HFFc6 (cell line): ENCODE measurements at regions not wholly inside any gene's neighbourhood (a gene's known extent, or its start where the extent isn't known, plus 50 kb on each side); places are given as distances from the start of the nearest gene placed in this dataset.
"Not testable (repeated sequence)": the region's sequence is repeated elsewhere in the genome, so short reads cannot be mapped to it uniquely, and the experiment has no call there.

ENCODE experiments used
- DNase-seq: peaks from one replicate; pipeline ENCODE4 v3.0.0-alpha.2; 2018
- H3K27ac Mint-ChIP-seq: 2 replicates; pipeline ENCODE4 v1.8.0; 2020; ENCODE audit warnings: mild to moderate bottlenecking, mixed read lengths
- H3K27me3 Mint-ChIP-seq: 2 replicates; pipeline ENCODE4 v1.8.0; 2021; ENCODE audit warnings: mild to moderate bottlenecking, moderate library complexity, mixed read lengths; ENCODE audit not compliant: insufficient read depth
- H3K36me3 Mint-ChIP-seq: 2 replicates; pipeline ENCODE4 v1.8.0; 2021; ENCODE audit warnings: low read depth, mixed read lengths
- H3K4me1 Mint-ChIP-seq: 2 replicates; pipeline ENCODE4 v1.8.0; 2020; ENCODE audit warnings: low read depth, mixed read lengths
- H3K4me3 Mint-ChIP-seq: 2 replicates; pipeline ENCODE4 v1.8.0; 2020; ENCODE audit warnings: mild to moderate bottlenecking, moderate library complexity, mixed read lengths
- H3K9me3 Mint-ChIP-seq: 2 replicates; pipeline ENCODE4 v1.8.0; 2020; ENCODE audit warnings: mild to moderate bottlenecking, mixed read lengths
- TF ChIP-seq, protein P1 (sequence below): fragments of 200-600 bp; sonication (generic); IDR thresholded peaks from 2 replicates; pipeline ENCODE4 v1.5.0; 2021; ENCODE audit warnings: antibody characterized with exemption, mild to moderate bottlenecking

DNA sequence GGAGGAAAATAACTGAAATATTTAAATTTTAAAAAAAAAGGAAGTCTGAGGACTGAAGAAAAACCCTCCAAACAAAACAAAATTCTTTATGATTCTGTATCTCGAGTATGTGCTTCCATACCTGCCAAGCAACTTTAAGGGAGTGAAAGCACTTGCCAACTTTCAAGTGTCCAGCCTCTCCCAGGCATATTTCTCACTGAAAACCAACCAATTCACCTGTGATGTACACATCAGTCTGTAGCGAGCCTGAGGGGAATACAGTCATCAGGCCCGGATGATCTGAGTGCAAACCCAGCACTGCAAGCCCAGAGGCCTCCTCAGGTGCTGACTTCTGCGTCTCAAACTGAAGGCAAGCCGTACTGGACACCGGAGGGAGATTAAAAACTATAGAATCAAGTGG is 164.8 kb upstream of the NT5E start:
- H3K27me3 Mint-ChIP-seq = peaks cover 7% of the 10 kb centered on the region
- H3K4me1 Mint-ChIP-seq = no peaks in the 10 kb centered on the region
- H3K27ac Mint-ChIP-seq = no peak overlapping the region
- DNase-seq = no peak
- H3K36me3 Mint-ChIP-seq = no peaks in the 10 kb centered on the region
- no peak overlapping the region for H3K4me3 Mint-ChIP-seq
- no peaks in the 10 kb centered on the region; the same call in 1 of the 2 replicates for H3K9me3 Mint-ChIP-seq
- TF ChIP-seq, protein P1, sequence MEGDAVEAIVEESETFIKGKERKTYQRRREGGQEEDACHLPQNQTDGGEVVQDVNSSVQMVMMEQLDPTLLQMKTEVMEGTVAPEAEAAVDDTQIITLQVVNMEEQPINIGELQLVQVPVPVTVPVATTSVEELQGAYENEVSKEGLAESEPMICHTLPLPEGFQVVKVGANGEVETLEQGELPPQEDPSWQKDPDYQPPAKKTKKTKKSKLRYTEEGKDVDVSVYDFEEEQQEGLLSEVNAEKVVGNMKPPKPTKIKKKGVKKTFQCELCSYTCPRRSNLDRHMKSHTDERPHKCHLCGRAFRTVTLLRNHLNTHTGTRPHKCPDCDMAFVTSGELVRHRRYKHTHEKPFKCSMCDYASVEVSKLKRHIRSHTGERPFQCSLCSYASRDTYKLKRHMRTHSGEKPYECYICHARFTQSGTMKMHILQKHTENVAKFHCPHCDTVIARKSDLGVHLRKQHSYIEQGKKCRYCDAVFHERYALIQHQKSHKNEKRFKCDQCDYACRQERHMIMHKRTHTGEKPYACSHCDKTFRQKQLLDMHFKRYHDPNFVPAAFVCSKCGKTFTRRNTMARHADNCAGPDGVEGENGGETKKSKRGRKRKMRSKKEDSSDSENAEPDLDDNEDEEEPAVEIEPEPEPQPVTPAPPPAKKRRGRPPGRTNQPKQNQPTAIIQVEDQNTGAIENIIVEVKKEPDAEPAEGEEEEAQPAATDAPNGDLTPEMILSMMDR = no peak

DNA sequence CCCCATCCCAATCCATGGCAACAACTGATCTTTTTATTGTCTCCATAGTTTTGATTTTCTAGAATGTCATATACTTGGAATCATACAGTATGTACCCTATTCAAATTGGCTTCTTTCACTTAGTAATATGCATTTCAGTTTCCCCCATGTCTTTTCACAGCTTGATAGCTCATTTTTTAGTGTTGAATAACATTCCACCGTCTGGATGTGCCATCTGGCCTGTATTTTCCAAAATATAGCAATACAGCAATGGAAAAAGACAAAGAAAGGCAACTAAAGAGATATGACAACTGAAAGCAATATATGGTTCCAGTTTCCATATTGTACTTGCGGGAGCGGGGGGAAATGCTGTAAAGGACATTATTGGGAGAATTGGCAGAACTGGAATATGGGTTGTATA is 166.4 kb upstream of the NT5E start:
- Mint-ChIP-seq H3K9me3 (no peaks in the 10 kb centered on the region; the same call in 1 of the 2 replicates), H3K4me3 (no peak overlapping the region), H3K27me3 (peaks cover 7% of the 10 kb centered on the region), H3K4me1 (no peaks in the 10 kb centered on the region), H3K27ac (no peak overlapping the region), H3K36me3 (no peaks in the 10 kb centered on the region)
- TF ChIP-seq, protein P1 = no peak
- no peak for DNase-seq

DNA sequence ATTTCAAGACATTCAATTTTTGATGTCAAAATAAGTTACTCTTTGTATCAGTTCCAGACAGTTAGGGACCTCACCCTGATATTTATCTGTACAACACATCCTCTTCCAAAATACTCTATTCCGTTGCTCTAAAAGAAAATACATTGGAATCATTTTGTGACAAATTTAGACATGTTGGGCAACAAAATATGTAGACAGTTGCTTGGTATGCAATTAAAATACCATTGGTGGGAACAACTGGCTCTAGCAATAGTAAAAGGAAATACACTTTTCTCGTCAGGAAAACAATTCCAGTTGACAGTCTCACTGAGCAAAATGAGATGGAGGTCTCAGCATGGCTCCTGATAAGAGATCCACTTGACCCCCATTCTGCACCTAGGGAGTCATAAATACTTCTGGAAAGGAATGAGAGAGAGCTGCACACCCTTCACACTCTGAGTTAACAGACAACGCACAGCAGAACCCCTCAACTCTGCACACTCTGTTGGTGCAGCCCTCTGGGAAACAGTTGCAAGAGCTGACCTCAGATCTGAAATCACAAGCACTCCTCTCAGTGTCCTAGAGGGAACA is 171.3 kb upstream of the NT5E start:
- TF ChIP-seq, protein P1 = no peak
- DNase-seq = no peak
- no peak overlapping the region for H3K4me3 Mint-ChIP-seq
- no peaks in the 10 kb centered on the region for H3K9me3 Mint-ChIP-seq
- H3K27me3 Mint-ChIP-seq = peaks cover under 1% of the 10 kb centered on the region
- no peaks in the 10 kb centered on the region for H3K36me3 Mint-ChIP-seq
- no peaks in the 10 kb centered on the region for H3K4me1 Mint-ChIP-seq
- H3K27ac Mint-ChIP-seq = no peak overlapping the region

DNA sequence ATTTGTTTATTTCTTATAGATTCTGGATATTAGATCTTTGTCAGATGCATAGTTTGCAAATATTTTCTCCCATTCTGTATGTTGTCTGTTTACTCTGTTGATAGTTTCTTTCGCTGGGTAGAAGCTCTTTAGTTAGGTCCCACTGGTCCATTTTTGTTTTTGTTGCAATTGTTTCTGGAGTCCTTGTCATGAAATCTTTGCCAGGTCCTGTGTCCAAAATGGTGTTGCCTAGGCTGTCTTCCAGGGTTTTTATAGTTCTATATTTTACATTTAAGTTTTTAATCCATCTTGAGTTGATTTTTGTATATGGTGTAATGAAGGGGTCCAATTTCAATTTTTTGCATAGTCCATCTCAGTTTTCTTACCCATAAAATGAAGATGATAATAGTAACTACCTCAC is 173.9 kb upstream of the NT5E start:
- H3K4me1 Mint-ChIP-seq, DNase-seq, H3K27ac Mint-ChIP-seq, H3K27me3 Mint-ChIP-seq, H3K36me3 Mint-ChIP-seq, H3K9me3 Mint-ChIP-seq, H3K4me3 Mint-ChIP-seq: not testable (repeated sequence)

DNA sequence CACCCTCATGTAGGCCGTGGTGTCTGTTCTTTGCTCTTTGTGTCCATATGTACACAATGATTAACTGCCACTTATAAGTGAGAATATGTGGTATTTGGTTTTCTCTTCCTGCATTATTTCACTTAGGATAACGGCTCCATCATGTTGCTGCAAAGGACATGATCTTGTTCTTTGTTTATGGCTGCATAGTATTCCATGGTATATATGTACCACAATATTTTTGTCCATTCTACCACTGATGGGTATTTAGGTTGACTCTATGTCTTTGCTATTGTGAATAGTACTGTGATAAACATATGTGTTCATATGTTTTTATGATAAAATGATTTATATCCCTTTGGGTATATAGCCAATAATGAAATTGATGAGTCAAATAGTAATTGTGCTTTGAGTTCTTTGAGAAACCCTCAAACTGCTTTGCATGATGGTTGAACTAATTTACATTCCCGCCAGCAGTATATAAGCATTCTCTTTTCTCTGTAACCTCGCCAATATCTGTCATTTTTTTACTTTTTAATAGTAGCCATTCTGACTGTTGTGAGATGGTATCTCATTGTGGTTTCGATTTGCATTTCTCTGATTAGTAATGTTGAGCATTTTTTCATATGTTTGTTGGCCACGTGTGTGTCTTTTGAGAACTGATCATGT is 174.4 kb upstream of the NT5E start:
- TF ChIP-seq, protein P1 = no peak
- H3K27me3 Mint-ChIP-seq = peaks cover 5% of the 10 kb centered on the region
- H3K27ac Mint-ChIP-seq = no peak overlapping the region
- no peak overlapping the region for H3K4me3 Mint-ChIP-seq
- H3K36me3 Mint-ChIP-seq = no peaks in the 10 kb centered on the region
- H3K9me3 Mint-ChIP-seq = no peaks in the 10 kb centered on the region
- H3K4me1 Mint-ChIP-seq = no peaks in the 10 kb centered on the region
- no peak for DNase-seq

DNA sequence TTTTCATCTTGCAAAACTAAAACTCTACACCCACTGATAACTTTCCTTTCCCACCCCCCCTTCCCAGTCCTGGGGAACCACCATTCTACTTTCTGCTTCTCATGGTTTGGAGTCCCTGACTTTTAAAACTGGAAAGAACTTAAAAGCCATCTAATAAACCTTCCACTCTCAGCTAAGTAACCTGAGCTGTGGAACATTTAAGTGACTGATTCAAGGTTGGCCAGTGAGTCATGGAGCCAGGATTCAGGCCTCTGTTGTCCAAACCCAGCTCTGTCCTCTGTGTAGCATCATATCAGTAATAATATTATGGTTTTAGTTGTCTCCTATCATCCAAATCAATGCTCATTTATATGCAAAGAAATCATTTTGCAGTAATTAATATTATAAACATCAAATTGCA is 176.0 kb upstream of the NT5E start:
- TF ChIP-seq, protein P1 = no peak
- peaks cover 5% of the 10 kb centered on the region for H3K27me3 Mint-ChIP-seq
- no peaks in the 10 kb centered on the region for H3K36me3 Mint-ChIP-seq
- H3K27ac Mint-ChIP-seq = no peak overlapping the region
- H3K4me3 Mint-ChIP-seq = no peak overlapping the region
- DNase-seq = no peak
- no peaks in the 10 kb centered on the region for H3K4me1 Mint-ChIP-seq
- no peaks in the 10 kb centered on the region for H3K9me3 Mint-ChIP-seq
